ENCODE measurements at regions not wholly inside any gene's neighbourhood (a gene's known extent, or its start where the extent isn't known, plus 50 kb on each side); places are given as distances from the start of the nearest gene placed in this dataset.
A peak's percentile ranks its signal among the peaks of the same experiment; 100 is the strongest.
"Not testable (repeated sequence)": the region's sequence is repeated elsewhere in the genome, so short reads cannot be mapped to it uniquely, and the experiment has no call there.

GRCh38 chr14:82757776-82758175 lies 1224.1 kb upstream of the SEL1L start:
- DNase-seq = no peak

DNA sequence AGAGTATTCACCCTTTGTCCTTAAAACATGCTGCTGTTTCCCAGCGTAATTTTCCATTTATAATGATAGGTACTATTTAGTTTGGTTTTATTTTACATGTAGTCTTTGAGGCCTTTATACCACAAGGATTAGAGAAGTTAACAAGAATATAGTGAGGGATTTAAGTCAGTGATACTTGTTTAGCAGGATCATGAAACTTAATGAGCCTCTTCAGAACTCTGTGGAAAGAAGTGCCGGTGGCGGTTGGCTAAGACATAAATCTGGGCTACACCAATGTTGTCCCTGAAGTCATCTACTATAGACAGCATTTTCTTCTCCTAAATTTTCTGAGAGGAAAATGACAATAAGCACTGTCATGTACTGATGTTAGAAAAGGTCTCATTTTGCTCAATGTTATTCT lies 1226.0 kb upstream of the SEL1L start:
- no peak for DNase-seq

DNA sequence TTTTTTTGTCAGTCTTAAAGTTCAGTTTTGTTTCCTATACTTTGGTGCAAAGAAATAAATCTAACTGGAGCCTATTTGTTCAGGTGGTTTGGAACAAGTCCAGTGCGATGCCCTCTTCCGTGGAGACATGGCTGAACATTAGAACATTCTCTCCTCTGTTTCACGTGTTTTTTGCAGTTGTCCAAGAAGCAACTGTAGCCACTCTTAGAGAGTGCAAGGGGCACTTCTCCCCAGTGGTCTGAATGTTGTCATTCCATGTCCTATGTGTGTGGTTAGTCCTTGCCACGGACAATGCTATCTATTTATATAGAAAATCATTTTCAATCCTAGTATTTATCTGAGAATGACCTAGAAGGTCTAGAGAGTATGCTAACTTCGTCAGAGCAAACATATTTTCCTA lies 1232.5 kb upstream of the SEL1L start:
- DNase-seq = no peak

GRCh38 chr14:82766996-82767395 lies 1233.3 kb upstream of the SEL1L start:
- no peak for DNase-seq

- no peak for DNase-seq
Observed at GRCh38 chr14:82776958-82777357, 1243.3 kb upstream of the SEL1L start.

- DNase-seq = no peak
Observed at GRCh38 chr14:82778008-82778590, 1244.4 kb upstream of the SEL1L start.

- no peak for DNase-seq
Observed at GRCh38 chr14:82778601-82779000, 1244.9 kb upstream of the SEL1L start.

GRCh38 chr14:82779301-82779700 lies 1245.6 kb upstream of the SEL1L start:
- DNase-seq = no peak

DNA sequence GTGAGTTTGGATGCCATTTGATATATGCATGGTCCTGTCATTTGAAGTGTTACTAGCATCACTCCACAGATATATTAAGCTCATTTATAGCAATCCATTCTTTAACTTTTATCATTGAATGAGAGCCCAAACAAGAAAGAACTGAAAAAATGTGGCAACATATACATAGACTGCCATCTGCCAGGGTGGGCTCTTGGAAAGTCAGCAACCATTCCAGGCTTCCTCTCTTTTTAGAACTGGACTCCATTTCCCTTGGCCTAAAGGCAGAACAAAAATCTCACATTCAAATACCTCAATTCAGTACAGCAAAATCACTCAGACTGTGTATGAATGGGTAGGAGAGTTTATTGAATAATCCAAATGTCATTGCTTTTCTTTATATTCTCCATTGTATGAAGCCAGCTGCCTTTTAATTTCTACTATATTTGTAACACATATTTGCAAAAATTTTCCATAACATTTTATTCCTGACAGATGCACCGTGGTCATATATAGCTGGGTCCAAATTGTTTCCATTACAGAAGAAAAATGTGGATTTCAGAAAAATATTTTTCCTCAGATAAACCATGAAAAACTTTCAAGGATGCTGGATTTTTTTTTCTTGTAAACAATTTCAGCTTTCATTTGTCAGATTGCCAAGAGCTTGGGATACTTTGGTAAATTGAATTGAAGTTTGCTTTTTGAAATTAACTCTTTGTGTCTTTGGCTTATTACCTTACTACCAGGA lies 1252.3 kb upstream of the SEL1L start:
- DNase-seq = no peak

- DNase-seq = no peak
Observed at GRCh38 chr14:82786483-82786880, 1252.8 kb upstream of the SEL1L start.

GRCh38 chr14:82796086-82796485 lies 1262.4 kb upstream of the SEL1L start:
- DNase-seq = no peak

DNA sequence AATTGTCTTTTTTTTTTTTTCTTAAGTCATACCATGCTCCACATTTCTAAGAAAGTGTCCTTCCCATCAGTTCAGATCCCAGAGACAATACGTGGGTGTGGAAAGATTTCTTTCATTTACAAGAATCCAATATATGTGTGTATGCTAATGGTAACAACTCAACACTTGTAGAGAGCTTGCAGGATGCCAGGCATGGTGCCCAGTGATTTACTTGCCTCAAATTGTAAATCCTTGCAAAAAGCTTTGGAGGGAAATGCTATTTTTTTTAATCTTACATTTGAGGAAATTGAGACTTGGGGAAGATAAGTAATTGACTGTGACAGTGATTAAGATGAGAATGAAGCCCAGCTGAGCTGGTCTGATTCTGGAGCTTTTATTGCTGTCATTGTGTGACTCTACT lies 1264.6 kb upstream of the SEL1L start:
- DNase-seq = no peak

GRCh38 chr14:82805892-82806825 lies 1272.5 kb upstream of the SEL1L start:
- no peak for DNase-seq

GRCh38 chr14:82811246-82811645 lies 1277.6 kb upstream of the SEL1L start:
- DNase-seq = no peak

DNA sequence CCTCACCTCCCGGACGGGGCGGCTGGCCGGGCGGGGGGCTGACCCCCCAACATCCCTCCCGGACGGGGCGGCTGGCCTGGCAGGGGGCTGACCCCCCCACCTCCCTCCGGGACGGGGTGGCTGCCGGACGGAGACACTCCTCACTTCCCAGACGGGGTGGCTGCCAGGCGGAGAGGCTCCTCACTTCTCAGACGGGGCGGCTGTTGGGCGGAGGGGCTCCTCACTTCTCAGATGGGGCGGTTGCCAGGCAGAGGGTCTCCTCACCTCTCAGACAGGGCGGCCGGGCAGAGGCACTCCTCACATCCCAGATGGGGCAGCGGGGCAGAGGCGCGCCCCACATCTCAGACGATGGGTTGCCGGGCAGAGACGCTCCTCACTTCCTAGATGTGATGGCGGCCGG lies 1280.7 kb upstream of the SEL1L start:
- DNase-seq = not testable (repeated sequence)

DNA sequence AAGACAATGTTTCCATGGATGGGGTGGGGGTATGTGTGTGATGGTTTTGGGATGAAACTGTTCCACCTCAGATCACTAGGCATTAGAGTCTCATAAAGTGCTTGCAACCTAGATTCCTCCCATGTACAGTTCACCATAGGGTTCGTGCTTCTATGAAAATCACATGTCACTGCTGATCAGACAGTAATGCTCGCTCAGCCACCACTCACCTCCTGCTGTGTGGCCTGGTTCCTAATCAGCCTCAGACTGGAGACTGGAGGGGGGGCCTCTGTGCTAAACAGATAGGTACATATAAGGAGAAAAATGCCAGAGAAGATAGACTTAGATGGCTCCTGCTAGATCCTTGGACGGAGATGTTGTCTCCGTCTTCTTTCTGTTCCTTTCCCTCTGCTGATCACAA lies 1296.9 kb upstream of the SEL1L start:
- no peak for DNase-seq

GRCh38 chr14:82836256-82836950 lies 1302.8 kb upstream of the SEL1L start:
- no peak for DNase-seq

- DNase-seq = no peak
Observed at GRCh38 chr14:82837611-82838140, 1304.0 kb upstream of the SEL1L start.

DNA sequence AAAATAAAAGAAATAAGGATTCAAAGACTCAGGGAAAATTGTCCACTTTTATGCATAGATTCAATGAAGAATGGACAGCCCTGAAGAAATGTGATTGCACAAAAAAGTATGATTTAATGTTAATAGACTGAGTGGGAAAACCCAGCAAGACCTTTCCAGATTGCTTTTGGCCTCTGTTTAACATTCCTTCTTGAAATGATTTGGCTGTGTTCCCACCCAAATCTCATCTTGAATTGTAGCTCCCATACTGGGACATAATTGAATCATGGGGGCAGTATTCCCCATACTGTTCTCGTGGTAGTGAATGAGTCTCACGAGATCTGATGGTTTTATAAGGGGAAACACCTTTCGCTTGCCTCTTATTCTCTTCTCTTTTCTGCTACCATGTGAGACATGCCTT lies 1316.9 kb upstream of the SEL1L start:
- no peak for DNase-seq

DNA sequence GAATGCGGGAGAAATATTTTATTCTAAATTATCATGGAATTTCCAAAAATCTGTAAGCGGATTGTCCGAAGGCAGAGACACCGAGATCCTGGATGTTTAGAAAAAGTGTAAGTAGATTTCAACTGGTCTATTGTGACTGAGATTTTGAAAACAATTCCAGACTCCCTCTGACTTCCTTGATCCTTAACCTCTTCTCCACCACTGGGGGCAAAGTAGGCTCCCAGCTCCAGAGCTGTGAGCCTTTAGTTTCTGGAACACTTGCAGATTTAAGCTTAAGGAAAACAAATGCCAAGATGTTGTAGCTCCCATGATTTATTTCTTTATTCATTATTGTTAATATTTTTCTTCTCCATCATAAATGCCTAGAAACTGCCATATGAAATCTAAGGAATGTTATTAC lies 1320.5 kb upstream of the SEL1L start:
- DNase-seq = no peak

GRCh38 chr14:82854901-82855300 lies 1321.2 kb upstream of the SEL1L start:
- peak; percentile 34 for DNase-seq

DNA sequence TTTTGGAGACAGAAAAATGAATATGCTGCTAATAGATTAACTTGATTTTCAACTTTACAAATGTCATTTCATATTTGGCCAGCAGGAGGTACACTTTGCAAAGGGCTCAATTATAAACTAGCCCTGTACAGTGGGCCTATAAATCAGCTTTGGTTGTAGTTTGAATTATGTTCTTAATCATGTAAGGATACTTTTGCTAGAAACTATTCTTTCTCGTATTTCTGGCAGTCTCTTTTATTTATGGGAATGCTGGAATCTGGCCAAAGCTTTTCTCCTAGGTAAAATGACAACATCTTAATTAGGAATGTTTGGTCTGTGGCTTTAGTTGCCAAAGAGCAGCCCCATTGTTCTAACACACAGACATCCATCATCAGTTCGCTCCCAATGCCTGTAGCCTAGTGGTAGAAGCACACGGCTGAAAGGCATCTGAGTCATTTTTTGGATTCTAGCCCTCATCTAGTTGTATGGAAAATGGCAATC lies 1322.3 kb upstream of the SEL1L start:
- DNase-seq = peak; percentile 96

- DNase-seq = no peak
Observed at GRCh38 chr14:82861313-82861712, 1327.7 kb upstream of the SEL1L start.
